K562 (cell line): ENCODE measurements at regions not wholly inside any gene's neighbourhood (a gene's known extent, or its start where the extent isn't known, plus 50 kb on each side); places are given as distances from the start of the nearest gene placed in this dataset.

Experiments
- ATAC-seq: fragments of 200-7000 bp; cut with Tn5 transposase; 3 replicates; pipeline ENCODE4 v1.9.1; 2020; ENCODE audit warnings: moderate library complexity
- BruUV-seq: library from RNA; stranded (reverse); fragments of 400-500 nt; replicated peaks from 2 replicates; lab custom pipeline; 2021; lab: Mats Ljungman, UMichigan
- CTCF ChIA-PET: fragments of 300-600 bp; formaldehyde crosslinking; extraction: SDS; loops from one replicate; lab custom pipeline; 2021; ENCODE audit warnings: low intra/inter-chr PET ratio; lab: Yijun Ruan, JAX
- POLR2A ChIA-PET: fragments of 300-600, 350-650 bp; sonication (Branson Sonifier 250); formaldehyde crosslinking; extraction: SDS; loops from one replicate; lab custom pipeline; 2021; ENCODE audit warnings: antibody characterized with exemption, inconsistent platforms; lab: Yijun Ruan, JAX
- DNase-seq, 4 experiments: peaks; one replicate each; pipeline versions ENCODE4 v3.0.0 to v3.0.0-alpha.2; 2011 to 2018; ENCODE audit warnings: low spot score in 3 of 4, mixed read lengths in 3 of 4; ENCODE audit errors: extremely low read depth in 1 of 4
- FAIRE-seq: peaks from 2 replicates; lab custom pipeline; 2011; peaks lifted over from hg19 to GRCh38; lab: Jason Lieb, UNC
- H2AFZ ChIP-seq: 2 replicates; pipeline ENCODE4 v1.6.0; 2011; ENCODE audit warnings: low read depth, low read length, control low read depth, inconsistent platforms
- H3K27ac ChIP-seq: fragments of 200-600 bp; 3 replicates; pipeline ENCODE4 v1.8.0; 2011; ENCODE audit warnings: low read depth, mild to moderate bottlenecking, control low read depth, inconsistent platforms, low read length, moderate library complexity, mixed read lengths; ENCODE audit errors: extremely low read depth
- H3K27me3 ChIP-seq, 2 experiments: fragments of 300-600 bp in 1 of 2; 2 replicates in 1 of 2; 3 replicates in 1 of 2; pipeline versions ENCODE4 v1.6.0 to v1.8.0; 2011; ENCODE audit warnings: inconsistent platforms in 2 of 2, low read length in 2 of 2, mild to moderate bottlenecking in 1 of 2, mixed read lengths in 1 of 2, moderate library complexity in 1 of 2; ENCODE audit not compliant: control insufficient read depth in 2 of 2, insufficient read depth in 2 of 2
- H3K36me3 ChIP-seq: fragments of 300-600 bp; 3 replicates; pipeline ENCODE4 v1.8.0; 2011; ENCODE audit warnings: mild to moderate bottlenecking, low read length, inconsistent platforms; ENCODE audit not compliant: control insufficient read depth, insufficient read depth
- H3K4me1 ChIP-seq, 2 experiments: fragments of 200-600 bp in 1 of 2; replicated peaks in 1 of 2; 2 replicates in 1 of 2; 3 replicates in 1 of 2; pipeline versions ENCODE4 v1.5.1 to v1.8.0; 2011; ENCODE audit warnings: inconsistent platforms in 2 of 2, low read length in 2 of 2, mild to moderate bottlenecking in 1 of 2, mixed read lengths in 1 of 2, moderate library complexity in 1 of 2; ENCODE audit not compliant: control insufficient read depth in 2 of 2, insufficient read depth in 2 of 2
- H3K4me2 ChIP-seq: 2 replicates; pipeline ENCODE4 v1.6.1; 2011; ENCODE audit warnings: low read length, control low read depth, inconsistent platforms, mixed read lengths; ENCODE audit not compliant: insufficient read depth
- H3K4me3 ChIP-seq: fragments of 200-600 bp; sonication (generic), shearing (Covaris generic); 2 replicates; pipeline ENCODE4 v1.5.1; 2016; ENCODE audit warnings: control low read depth, inconsistent platforms
- H3K79me2 ChIP-seq: fragments of 200-600 bp; 3 replicates; pipeline ENCODE4 v1.8.0; 2011; ENCODE audit warnings: low read length, inconsistent platforms; ENCODE audit not compliant: control insufficient read depth, insufficient read depth
- H3K9ac ChIP-seq, 2 experiments: 2 replicates each; pipeline versions ENCODE4 v1.6.0 to v1.6.1; 2011; ENCODE audit warnings: low read depth in 2 of 2, low read length in 2 of 2, control low read depth in 1 of 2, inconsistent platforms in 1 of 2, mild to moderate bottlenecking in 1 of 2, mixed read lengths in 1 of 2; ENCODE audit not compliant: insufficient read depth in 1 of 2
- H3K9me1 ChIP-seq: one replicate; pipeline ENCODE4 v1.6.0; 2011; ENCODE audit warnings: inconsistent platforms, mild to moderate bottlenecking, low read length, moderate library complexity; ENCODE audit not compliant: control insufficient read depth, insufficient read depth
- H3K9me3 ChIP-seq: replicated peaks from 2 replicates; pipeline ENCODE4 v1.5.1; 2011; ENCODE audit warnings: low read depth, low read length, inconsistent platforms; ENCODE audit not compliant: control insufficient read depth, insufficient read depth
- H4K20me1 ChIP-seq: replicated peaks from 2 replicates; pipeline ENCODE4 v1.6.1; 2011; ENCODE audit warnings: low read length, inconsistent platforms, mixed read lengths; ENCODE audit not compliant: control insufficient read depth, insufficient read depth
- BDP1 ChIP-seq: IDR thresholded peaks from 3 replicates; pipeline ENCODE4 v1.6.1; 2011; ENCODE audit not compliant: insufficient read length, insufficient read depth
- HCFC1 ChIP-seq: IDR thresholded peaks from 2 replicates; pipeline ENCODE4 v1.6.1; 2012; ENCODE audit warnings: low read depth, low read length, improper control_type of control experiment
- NFIC ChIP-seq: fragments of 450-650 bp; IDR thresholded peaks from 2 replicates; pipeline ENCODE4 v1.6.1; 2017; ENCODE audit warnings: mild to moderate bottlenecking, inconsistent platforms
- NONO ChIP-seq, 2 experiments: fragments of 200-400 bp in 1 of 2; fragments of 450-650 bp in 1 of 2; formaldehyde crosslinking in 1 of 2; IDR thresholded peaks; 2 replicates each; pipeline ENCODE4 v1.6.1; 2017; ENCODE audit warnings: low read depth in 2 of 2, mild to moderate bottlenecking in 2 of 2, moderate library complexity in 2 of 2, low read length in 1 of 2
- SMAD4 ChIP-seq: fragments of 250-450 bp; sonication (Bioruptor Pico); conservative IDR thresholded peaks from 2 replicates; pipeline ENCODE4 v1.8.0; 2021; ENCODE audit warnings: inconsistent platforms, mild to moderate bottlenecking, moderate library complexity
- SMARCB1 ChIP-seq: IDR thresholded peaks from 2 replicates; pipeline ENCODE4 v1.6.1; 2011; ENCODE audit warnings: improper control_type of control experiment, low read depth; ENCODE audit not compliant: insufficient read length
- ZNF212 ChIP-seq: fragments of 450-650 bp; formaldehyde crosslinking; IDR thresholded peaks from 2 replicates; pipeline ENCODE4 v1.4.0; 2020; ENCODE audit warnings: mild to moderate bottlenecking
- WGBS: fragments of 100-300 bp; shearing (Covaris generic); methylation state at CpG from one replicate; pipeline ENCODE4 v1.1.6; 2016; ENCODE audit warnings: low coverage, mixed read lengths; ENCODE audit not compliant: insufficient coverage; ENCODE audit errors: missing lambda C conversion rate; 5-methylcytosine and 5-hydroxymethylcytosine counted together
- in situ Hi-C: fragments of 300-500 bp; cut with MboI; formaldehyde crosslinking; loops from 4 replicates; pipeline ENCODE4 v1.15.0; 2018; ENCODE audit warnings: inconsistent platforms, mixed read lengths
- intact Hi-C: fragments of 100-400 bp; cut with micrococcal nuclease; formaldehyde crosslinking; loops from 2 replicates; pipeline ENCODE4 v1.14.2; 2022
- TF ChIP-seq, protein P1 (sequence below): fragments of 450-650 bp; IDR thresholded peaks from 2 replicates; pipeline ENCODE4 v1.6.1; 2018; ENCODE audit not compliant: partially characterized antibody

DNA sequence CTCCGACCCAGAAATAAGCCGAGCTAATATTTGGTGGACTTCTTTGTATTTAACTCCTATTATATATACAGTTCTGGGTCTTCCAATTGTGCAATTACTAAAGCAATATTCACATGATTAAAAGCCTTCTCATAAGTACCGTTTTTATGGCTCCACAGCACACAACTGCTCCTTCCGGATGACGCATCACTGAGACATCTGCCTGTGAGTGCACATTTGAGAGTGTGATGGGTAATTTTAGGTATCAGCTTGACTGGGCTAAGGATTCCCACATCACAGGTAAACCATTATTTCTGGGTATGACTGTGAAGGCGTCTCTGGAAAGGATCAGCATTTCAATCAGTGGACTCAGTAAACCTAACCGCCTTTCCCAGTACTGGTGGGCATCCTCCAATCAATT, 77.5 kb upstream of the SYK start:
- H3K9ac ChIP-seq, result no peak overlapping the region
- no peaks in the 10 kb centered on the region for H4K20me1 ChIP-seq
- FAIRE-seq (no peak), DNase-seq (no peak), ATAC-seq (no peak)
- CTCF ChIA-PET, result no interaction called here
- POLR2A ChIA-PET, result no interaction called here
- no peak overlapping the region for H3K27ac ChIP-seq
- no peaks in the 10 kb centered on the region for H3K9me3 ChIP-seq
- 1% methylated on average over 7 of the region's 7 CpGs for WGBS
- no peak overlapping the region for H3K4me3 ChIP-seq
- H3K36me3 ChIP-seq, result no peaks in the 10 kb centered on the region
- no peak overlapping the region for H3K4me2 ChIP-seq
- TF ChIP-seq NONO (IDR thresholded peaks at IDR 0.05; ENCODE audit: low read depth in 2 of 2, low read length in 1 of 2), result no peak
- no peaks in the 10 kb centered on the region for H3K79me2 ChIP-seq
- in situ Hi-C loops, result no loop called here
- no TSS peak for BruUV-seq
- intact Hi-C loops, result no loop called here
- no peaks in the 10 kb centered on the region for H3K4me1 ChIP-seq
- peaks cover 0 to 6% of the 10 kb centered on the region in 2 experiments; a peak in 1 of 5 replicates for H3K27me3 ChIP-seq
- no peak overlapping the region for H2AFZ ChIP-seq
- H3K9me1 ChIP-seq, result no peaks in the 10 kb centered on the region

- Histone ChIP-seq H3K79me2 (no peaks in the 10 kb centered on the region), H3K4me1 (no peaks in the 10 kb centered on the region), H3K4me3 (no peak overlapping the region), H3K9me1 (no peaks in the 10 kb centered on the region), H3K36me3 (no peaks in the 10 kb centered on the region), H3K27me3 (no peaks in the 10 kb centered on the region; a peak in 1 of 5 replicates), H3K4me2 (no peak overlapping the region), H4K20me1 (no peaks in the 10 kb centered on the region), H3K9ac (no peak overlapping the region), H3K9me3 (no peaks in the 10 kb centered on the region), H2AFZ (no peak overlapping the region), H3K27ac (no peak overlapping the region)
- POLR2A ChIA-PET, result interaction anchor here (0.7 kb wide), 1 partner anchor 43 kb away, joined by 3 read pairs; no protein-coding TSS in a partner anchor
- 0% methylated on average over 3 of the region's 3 CpGs for WGBS
- BruUV-seq, result no TSS peak
- intact Hi-C loops (no loop called here), in situ Hi-C loops (no loop called here)
- TF ChIP-seq, protein P1, sequence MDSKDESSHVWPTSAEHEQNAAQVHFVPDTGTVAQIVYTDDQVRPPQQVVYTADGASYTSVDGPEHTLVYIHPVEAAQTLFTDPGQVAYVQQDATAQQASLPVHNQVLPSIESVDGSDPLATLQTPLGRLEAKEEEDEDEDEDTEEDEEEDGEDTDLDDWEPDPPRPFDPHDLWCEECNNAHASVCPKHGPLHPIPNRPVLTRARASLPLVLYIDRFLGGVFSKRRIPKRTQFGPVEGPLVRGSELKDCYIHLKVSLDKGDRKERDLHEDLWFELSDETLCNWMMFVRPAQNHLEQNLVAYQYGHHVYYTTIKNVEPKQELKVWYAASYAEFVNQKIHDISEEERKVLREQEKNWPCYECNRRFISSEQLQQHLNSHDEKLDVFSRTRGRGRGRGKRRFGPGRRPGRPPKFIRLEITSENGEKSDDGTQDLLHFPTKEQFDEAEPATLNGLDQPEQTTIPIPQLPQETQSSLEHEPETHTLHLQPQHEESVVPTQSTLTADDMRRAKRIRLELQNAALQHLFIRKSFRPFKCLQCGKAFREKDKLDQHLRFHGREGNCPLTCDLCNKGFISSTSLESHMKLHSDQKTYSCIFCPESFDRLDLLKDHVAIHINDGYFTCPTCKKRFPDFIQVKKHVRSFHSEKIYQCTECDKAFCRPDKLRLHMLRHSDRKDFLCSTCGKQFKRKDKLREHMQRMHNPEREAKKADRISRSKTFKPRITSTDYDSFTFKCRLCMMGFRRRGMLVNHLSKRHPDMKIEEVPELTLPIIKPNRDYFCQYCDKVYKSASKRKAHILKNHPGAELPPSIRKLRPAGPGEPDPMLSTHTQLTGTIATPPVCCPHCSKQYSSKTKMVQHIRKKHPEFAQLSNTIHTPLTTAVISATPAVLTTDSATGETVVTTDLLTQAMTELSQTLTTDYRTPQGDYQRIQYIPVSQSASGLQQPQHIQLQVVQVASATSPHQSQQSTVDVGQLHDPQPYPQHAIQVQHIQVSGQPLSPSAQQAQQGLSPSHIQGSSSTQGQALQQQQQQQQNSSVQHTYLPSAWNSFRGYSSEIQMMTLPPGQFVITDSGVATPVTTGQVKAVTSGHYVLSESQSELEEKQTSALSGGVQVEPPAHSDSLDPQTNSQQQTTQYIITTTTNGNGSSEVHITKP, result no peak
- TF ChIP-seq BDP1 (no peak), HCFC1 (no peak), SMAD4 (CRISPR knock-in tag) (no peak), ZNF212 (CRISPR knock-in tag) (no peak), SMARCB1 (no peak), NFIC (no peak)
- FAIRE-seq (no peak), ATAC-seq (no peak), DNase-seq (no peak)
- CTCF ChIA-PET, result no interaction called here
Observed at GRCh38 chr9:90722071-90722470, 79.4 kb upstream of the DIRAS2 start.
